ENCODE measurements at regions not wholly inside any gene's neighbourhood (a gene's known extent, or its start where the extent isn't known, plus 50 kb on each side); places are given as distances from the start of the nearest gene placed in this dataset.

DNA sequence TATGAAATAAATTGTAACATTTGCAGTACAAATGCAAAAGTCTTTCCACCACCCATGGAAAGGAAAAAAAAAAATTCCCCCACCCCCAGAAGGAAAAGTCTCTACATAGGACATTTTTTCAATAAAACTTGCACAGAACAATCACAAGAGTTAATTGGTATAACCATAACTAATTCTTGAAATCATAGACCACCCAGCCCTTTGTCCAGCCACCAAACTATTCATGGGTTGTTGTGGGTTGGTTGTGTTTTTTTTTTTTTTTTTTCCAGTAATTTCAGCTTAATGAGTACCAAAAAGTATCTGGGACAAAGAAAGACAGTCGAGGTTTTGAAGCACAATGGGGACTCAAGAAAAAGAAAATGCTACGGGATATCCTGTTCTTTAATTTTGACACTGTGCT is 355.0 kb upstream of the ROBO2 start:
- WGBS (ENCODE audit: insufficient coverage) = no CpG with 5 or more reads among the region's 2 CpGs

DNA sequence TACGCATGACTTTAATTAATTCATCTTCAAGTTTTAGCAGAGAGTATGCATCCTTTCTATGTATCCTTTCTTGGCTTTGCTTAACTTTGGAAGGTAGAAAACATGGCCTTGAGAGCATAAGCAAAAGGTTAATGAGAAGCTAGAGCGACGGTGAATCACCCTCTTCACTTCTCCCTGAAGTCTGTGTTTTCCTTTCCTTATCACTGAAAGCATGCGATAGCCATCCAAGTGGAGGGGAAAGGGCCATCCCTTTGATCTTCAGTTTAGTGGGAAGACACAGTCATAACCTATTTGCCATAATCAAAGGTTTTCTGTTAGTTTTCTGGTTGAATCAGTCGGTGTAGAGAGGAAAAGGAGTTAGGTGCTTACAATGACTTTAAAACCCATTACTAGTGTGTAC is 354.0 kb upstream of the ROBO2 start:
- no peaks in the 10 kb centered on the region for H3K27me3 ChIP-seq (ENCODE audit: control insufficient read depth in 2 of 2, insufficient read depth in 2 of 2, low read length in 2 of 2)
- no peak overlapping the region for H3K9ac ChIP-seq (ENCODE audit: insufficient read depth, low read length, poor library complexity, severe bottlenecking)
- H4K20me1 ChIP-seq (ENCODE audit: insufficient read depth, low read length) = no peaks in the 10 kb centered on the region
- no peak overlapping the region for H3K27ac ChIP-seq (ENCODE audit: low read depth in 1 of 2, low read length in 2 of 2)
- intact Hi-C loops (cut with micrococcal nuclease) = no loop called here
- H3K4me1 ChIP-seq (ENCODE audit: control insufficient read depth in 1 of 2, insufficient read depth in 2 of 2, low read length in 2 of 2) = no peaks in the 10 kb centered on the region
- peaks cover 0 to 3% (median 0%) of the 10 kb centered on the region in 3 donors for H3K27me3 Mint-ChIP-seq (ENCODE audit: low read depth in 3 of 3)
- DNase-seq = no peak
- no peak overlapping the region for H3K4me3 ChIP-seq (replicated peaks in 1 of 3; ENCODE audit: low read depth in 2 of 3, low read length in 3 of 3)
- no peaks in the 10 kb centered on the region for H3K36me3 ChIP-seq (replicated peaks in 1 of 2; ENCODE audit: control insufficient read depth in 1 of 2, insufficient read depth in 2 of 2, low read length in 2 of 2)
- no peak overlapping the region for H3K4me3 Mint-ChIP-seq
- H3K79me2 ChIP-seq (ENCODE audit: insufficient read depth, low read length) = no peaks in the 10 kb centered on the region
- no CpG with 5 or more reads among the region's 5 CpGs for WGBS (ENCODE audit: insufficient coverage)
- no peak overlapping the region for H3K27ac Mint-ChIP-seq
- no peaks in the 10 kb centered on the region for H3K4me1 Mint-ChIP-seq
- H3K36me3 Mint-ChIP-seq = no peaks in the 10 kb centered on the region
- TF ChIP-seq, protein P1, sequence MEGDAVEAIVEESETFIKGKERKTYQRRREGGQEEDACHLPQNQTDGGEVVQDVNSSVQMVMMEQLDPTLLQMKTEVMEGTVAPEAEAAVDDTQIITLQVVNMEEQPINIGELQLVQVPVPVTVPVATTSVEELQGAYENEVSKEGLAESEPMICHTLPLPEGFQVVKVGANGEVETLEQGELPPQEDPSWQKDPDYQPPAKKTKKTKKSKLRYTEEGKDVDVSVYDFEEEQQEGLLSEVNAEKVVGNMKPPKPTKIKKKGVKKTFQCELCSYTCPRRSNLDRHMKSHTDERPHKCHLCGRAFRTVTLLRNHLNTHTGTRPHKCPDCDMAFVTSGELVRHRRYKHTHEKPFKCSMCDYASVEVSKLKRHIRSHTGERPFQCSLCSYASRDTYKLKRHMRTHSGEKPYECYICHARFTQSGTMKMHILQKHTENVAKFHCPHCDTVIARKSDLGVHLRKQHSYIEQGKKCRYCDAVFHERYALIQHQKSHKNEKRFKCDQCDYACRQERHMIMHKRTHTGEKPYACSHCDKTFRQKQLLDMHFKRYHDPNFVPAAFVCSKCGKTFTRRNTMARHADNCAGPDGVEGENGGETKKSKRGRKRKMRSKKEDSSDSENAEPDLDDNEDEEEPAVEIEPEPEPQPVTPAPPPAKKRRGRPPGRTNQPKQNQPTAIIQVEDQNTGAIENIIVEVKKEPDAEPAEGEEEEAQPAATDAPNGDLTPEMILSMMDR (IDR thresholded peaks at IDR 0.05) = no peak
- no peak overlapping the region for H2AFZ ChIP-seq (ENCODE audit: insufficient read depth, low read depth, low read length, poor library complexity, severe bottlenecking)
- peaks cover 0 to 1% of the 10 kb centered on the region in 2 donors for H3K9me3 ChIP-seq (replicated peaks in 1 of 2; ENCODE audit: control insufficient read depth in 1 of 2, insufficient read depth in 1 of 2, low read length in 2 of 2)
- H3K9me3 Mint-ChIP-seq = no peaks in the 10 kb centered on the region
- H3K4me2 ChIP-seq (replicated peaks; ENCODE audit: extremely low read depth, low read length, poor library complexity, severe bottlenecking) = no peak overlapping the region

More for the DNA sequence above, 355.0 kb upstream of the ROBO2 start:
- Mint-ChIP-seq H3K4me3 (no peak overlapping the region), H3K4me1 (no peaks in the 10 kb centered on the region), H3K36me3 (no peaks in the 10 kb centered on the region), H3K27me3 (ENCODE audit: low read depth in 3 of 3) (peaks cover 0 to 3% (median 0%) of the 10 kb centered on the region in 3 donors), H3K27ac (no peak overlapping the region), H3K9me3 (no peaks in the 10 kb centered on the region)
- TF ChIP-seq, protein P1 (IDR thresholded peaks at IDR 0.05) = no peak
- H3K36me3 ChIP-seq (replicated peaks in 1 of 2; ENCODE audit: control insufficient read depth in 1 of 2, insufficient read depth in 2 of 2, low read length in 2 of 2) = no peaks in the 10 kb centered on the region
- DNase-seq = no peak
- no peaks in the 10 kb centered on the region for H3K9me3 ChIP-seq (replicated peaks in 1 of 2; ENCODE audit: control insufficient read depth in 1 of 2, insufficient read depth in 1 of 2, low read length in 2 of 2)
- no peak overlapping the region for H2AFZ ChIP-seq (ENCODE audit: insufficient read depth, low read depth, low read length, poor library complexity, severe bottlenecking)
- intact Hi-C loops (cut with micrococcal nuclease) = no loop called here
- H3K9ac ChIP-seq (ENCODE audit: insufficient read depth, low read length, poor library complexity, severe bottlenecking) = no peak overlapping the region
- no peak overlapping the region for H3K27ac ChIP-seq (ENCODE audit: low read depth in 1 of 2, low read length in 2 of 2)
- H3K4me2 ChIP-seq (replicated peaks; ENCODE audit: extremely low read depth, low read length, poor library complexity, severe bottlenecking) = no peak overlapping the region
- H4K20me1 ChIP-seq (ENCODE audit: insufficient read depth, low read length) = no peaks in the 10 kb centered on the region
- no peak overlapping the region for H3K4me3 ChIP-seq (replicated peaks in 1 of 3; ENCODE audit: low read depth in 2 of 3, low read length in 3 of 3)
- no peaks in the 10 kb centered on the region for H3K27me3 ChIP-seq (ENCODE audit: control insufficient read depth in 2 of 2, insufficient read depth in 2 of 2, low read length in 2 of 2)
- H3K79me2 ChIP-seq (ENCODE audit: insufficient read depth, low read length) = no peaks in the 10 kb centered on the region
- no peaks in the 10 kb centered on the region for H3K4me1 ChIP-seq (ENCODE audit: control insufficient read depth in 1 of 2, insufficient read depth in 2 of 2, low read length in 2 of 2)
